ENCODE measurements at regions not wholly inside any gene's neighbourhood (a gene's known extent, or its start where the extent isn't known, plus 50 kb on each side); places are given as distances from the start of the nearest gene placed in this dataset.

- TF ChIP-seq CHD7 (IDR thresholded peaks at IDR 0.05; ENCODE audit: insufficient replicate concordance, low read length) (no peak), SRF (IDR thresholded peaks at IDR 0.05; ENCODE audit: low read depth, low read length) (no peak), KDM4A (IDR thresholded peaks at IDR 0.05; ENCODE audit: low read depth, low read length, severe bottlenecking) (no peak), RNF2 (IDR thresholded peaks at IDR 0.05; ENCODE audit: borderline replicate concordance, low read depth, low read length, missing control alignments, poor library complexity, severe bottlenecking) (no peak), RXRA (IDR thresholded peaks at IDR 0.05; ENCODE audit: insufficient read depth, low read depth, low read length) (no peak)
These were observed 489.2 kb upstream of the MIS18BP1 start (continued) for GRCh38 chr14:45742187-45742586.

Data from H1 (cell line).